Activated T-cell treated with anti-CD3 and anti-CD28 coated beads, Interleukin-2, amount 50 U/mL, for 24 hours (primary cell): ENCODE measurements at regions not wholly inside any gene's neighbourhood (a gene's known extent, or its start where the extent isn't known, plus 50 kb on each side); places are given as distances from the start of the nearest gene placed in this dataset.

ENCODE experiments used
- DNase-seq: peaks from one replicate; pipeline ENCODE4 v3.0.0-alpha.2; 2020
- H3K27ac Mint-ChIP-seq: 2 replicates; pipeline ENCODE4 v1.8.0; 2020; ENCODE audit warnings: mild to moderate bottlenecking, mixed read lengths
- H3K27me3 Mint-ChIP-seq: 2 replicates; pipeline ENCODE4 v1.8.0; 2020; ENCODE audit warnings: mixed read lengths
- H3K36me3 Mint-ChIP-seq: 2 replicates; pipeline ENCODE4 v1.8.0; 2020; ENCODE audit warnings: low read depth, mixed read lengths
- H3K4me1 Mint-ChIP-seq: 2 replicates; pipeline ENCODE4 v1.8.0; 2020; ENCODE audit warnings: low read depth, mixed read lengths
- H3K4me3 Mint-ChIP-seq: 2 replicates; pipeline ENCODE4 v1.8.0; 2020; ENCODE audit warnings: mild to moderate bottlenecking, moderate library complexity, mixed read lengths
- H3K9me3 Mint-ChIP-seq: 2 replicates; pipeline ENCODE4 v1.8.0; 2020; ENCODE audit warnings: mixed read lengths

DNA sequence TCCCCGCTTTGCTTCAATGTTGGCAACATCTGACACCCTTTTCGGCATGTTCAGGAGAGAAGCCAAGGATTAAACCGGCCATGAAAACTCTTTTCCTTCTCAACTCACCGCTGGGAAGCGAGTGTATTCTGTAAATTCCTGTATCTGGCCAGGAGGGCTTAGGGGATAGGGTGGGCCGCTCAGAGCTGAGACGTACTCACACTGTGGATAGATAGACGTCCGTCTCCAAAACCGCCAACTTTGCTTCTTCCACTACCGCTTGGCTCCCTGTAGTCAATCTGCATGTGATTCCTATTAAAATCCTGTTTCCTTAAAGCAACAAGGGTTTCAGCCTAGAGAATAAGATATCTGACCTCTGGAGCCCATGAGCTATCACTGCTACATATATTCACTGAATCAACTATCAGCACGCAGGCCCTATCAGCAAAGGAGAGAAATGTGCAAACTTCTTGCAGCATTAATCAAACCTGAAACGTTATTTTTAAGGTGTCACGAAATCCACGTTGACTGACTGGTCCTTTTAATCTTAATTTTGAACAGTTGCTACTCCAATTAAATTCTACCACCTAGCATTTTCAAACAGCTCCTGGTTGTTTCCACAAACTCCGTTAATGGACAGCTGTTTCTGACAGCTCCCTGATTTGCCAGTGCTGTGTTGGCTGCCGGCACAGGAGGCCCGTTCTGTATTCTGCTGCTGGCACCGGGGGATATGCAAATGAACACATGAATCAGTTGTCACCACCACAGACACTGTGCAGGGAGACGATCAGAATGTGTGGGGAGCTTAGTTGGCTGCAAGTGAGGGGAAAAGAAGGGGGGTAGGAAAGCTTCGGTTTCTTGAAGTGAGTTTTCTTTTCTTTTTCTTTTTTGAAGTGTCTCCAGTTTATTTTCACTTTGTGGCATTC, 438.9 kb upstream of the ARRDC4 start:
- Mint-ChIP-seq H3K36me3 (no peaks in the 10 kb centered on the region), H3K27ac (no peak overlapping the region), H3K4me3 (no peak overlapping the region), H3K27me3 (no peaks in the 10 kb centered on the region), H3K9me3 (peaks cover 2% of the 10 kb centered on the region), H3K4me1 (no peaks in the 10 kb centered on the region)
- DNase-seq: no peak

DNA sequence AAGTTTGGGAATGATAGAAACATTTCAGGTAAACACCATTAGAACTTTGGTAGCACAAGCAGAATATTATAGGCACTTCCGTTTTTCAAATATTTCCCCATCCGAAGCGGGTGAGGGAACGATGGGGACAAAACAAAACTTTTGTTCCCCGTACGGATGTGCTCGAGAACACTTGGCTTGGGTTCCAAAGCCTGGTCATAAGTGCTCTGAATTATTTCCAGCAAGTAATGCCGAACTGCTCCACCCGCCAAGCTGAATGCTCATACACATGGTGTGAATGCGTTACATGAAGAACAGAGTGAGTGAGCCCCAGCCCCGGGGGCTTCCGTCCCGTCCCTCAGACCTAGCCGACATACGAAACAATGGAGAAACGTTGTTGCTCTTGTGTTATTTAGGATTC, 438.2 kb upstream of the ARRDC4 start:
- H3K27me3 Mint-ChIP-seq: no peaks in the 10 kb centered on the region

DNA sequence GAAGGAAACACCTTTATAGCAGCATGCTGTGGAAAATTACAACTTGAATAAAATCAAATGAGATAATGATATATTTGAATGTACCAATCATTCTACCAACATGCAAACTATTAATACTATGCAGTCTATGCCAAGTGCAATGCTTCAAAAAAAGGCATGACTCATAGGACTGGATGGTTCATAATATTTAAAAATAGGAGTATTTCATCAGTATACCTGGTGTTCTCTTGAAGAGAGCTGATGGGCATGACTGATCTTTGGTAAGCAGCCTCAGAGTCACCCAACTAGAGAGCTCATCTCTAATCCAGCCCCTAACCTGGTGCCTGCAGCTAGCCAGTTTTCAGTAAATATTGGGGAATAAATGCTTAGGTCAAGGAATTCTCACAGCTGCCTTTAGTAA, 434.7 kb upstream of the ARRDC4 start:
- Mint-ChIP-seq H3K4me3 (no peak overlapping the region), H3K27ac (no peak overlapping the region), H3K4me1 (no peaks in the 10 kb centered on the region), H3K36me3 (no peaks in the 10 kb centered on the region), H3K27me3 (no peaks in the 10 kb centered on the region), H3K9me3 (peaks cover 2% of the 10 kb centered on the region)
- DNase-seq: no peak

More for the DNA sequence above, 438.2 kb upstream of the ARRDC4 start:
- H3K9me3 Mint-ChIP-seq: peaks cover 2% of the 10 kb centered on the region
- no peaks in the 10 kb centered on the region for H3K36me3 Mint-ChIP-seq
- DNase-seq: no peak
- H3K27ac Mint-ChIP-seq: no peak overlapping the region
- no peaks in the 10 kb centered on the region for H3K4me1 Mint-ChIP-seq
- no peak overlapping the region for H3K4me3 Mint-ChIP-seq

DNA sequence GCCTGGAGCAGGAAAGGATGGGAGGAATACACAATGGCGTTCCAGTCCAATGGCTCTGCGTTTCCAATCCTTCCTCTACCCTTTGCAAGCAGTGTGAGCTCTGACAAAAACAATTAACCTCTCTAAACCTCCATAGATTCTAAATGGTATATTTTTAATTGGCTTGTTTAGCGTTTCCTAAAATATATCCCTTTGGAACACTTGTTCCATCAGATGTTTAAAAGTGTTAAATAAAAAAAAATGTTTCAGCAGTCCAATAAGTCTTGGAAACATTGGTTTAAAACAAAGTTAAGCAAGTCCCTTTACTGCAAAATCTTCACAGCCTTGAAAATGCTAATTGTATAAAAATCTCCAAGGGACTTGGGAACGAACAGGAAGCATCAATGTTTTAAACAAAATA, 432.3 kb upstream of the ARRDC4 start:
- H3K27ac Mint-ChIP-seq: no peak overlapping the region
- H3K9me3 Mint-ChIP-seq: peaks cover 9% of the 10 kb centered on the region
- H3K27me3 Mint-ChIP-seq: no peaks in the 10 kb centered on the region
- no peak for DNase-seq
- no peaks in the 10 kb centered on the region for H3K4me1 Mint-ChIP-seq
- H3K4me3 Mint-ChIP-seq: no peak overlapping the region
- no peaks in the 10 kb centered on the region for H3K36me3 Mint-ChIP-seq

DNA sequence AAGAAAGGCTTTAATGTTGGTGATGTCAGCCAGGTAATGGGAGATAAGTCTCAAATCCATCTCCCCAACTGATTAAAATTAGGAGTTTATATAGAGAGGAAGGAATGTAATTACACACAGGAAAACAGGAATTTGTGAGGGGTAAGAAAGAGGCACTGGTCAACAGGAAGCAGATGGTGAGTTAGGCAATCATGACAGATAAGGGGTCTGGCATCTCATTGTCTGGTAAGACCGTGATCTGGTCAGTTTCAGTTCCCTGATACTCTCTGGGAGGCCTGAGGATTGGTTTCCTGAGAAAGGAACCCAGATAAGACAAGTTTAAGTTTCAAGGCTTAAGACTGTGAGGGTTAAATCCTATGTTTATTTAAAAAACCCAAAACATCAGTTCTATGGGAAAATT, 414.7 kb upstream of the ARRDC4 start:
- peaks cover 23% of the 10 kb centered on the region for H3K9me3 Mint-ChIP-seq
- no peak overlapping the region for H3K27ac Mint-ChIP-seq
- no peaks in the 10 kb centered on the region for H3K27me3 Mint-ChIP-seq
- no peak overlapping the region for H3K4me3 Mint-ChIP-seq
- no peaks in the 10 kb centered on the region for H3K36me3 Mint-ChIP-seq
- no peaks in the 10 kb centered on the region for H3K4me1 Mint-ChIP-seq
- no peak for DNase-seq

DNA sequence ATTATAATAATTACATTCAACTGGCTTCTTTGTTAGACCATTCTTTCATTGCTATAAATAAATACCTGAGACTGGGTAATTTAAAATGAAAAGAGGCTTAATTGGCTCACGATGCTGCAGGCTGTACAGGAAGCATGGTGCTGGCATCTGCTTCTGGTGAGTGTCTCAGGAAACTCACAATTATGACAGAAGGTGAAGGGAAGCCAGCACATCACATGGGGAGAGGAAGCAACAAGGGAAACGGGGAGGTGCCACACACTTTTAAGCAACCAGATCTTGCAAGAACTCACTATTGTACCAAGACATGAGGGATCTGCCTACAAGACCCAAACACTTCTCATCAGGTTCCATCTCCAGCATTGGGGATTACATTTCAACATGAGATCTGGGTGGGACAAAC, 413.1 kb upstream of the ARRDC4 start:
- Mint-ChIP-seq H3K36me3 (no peaks in the 10 kb centered on the region), H3K27ac (no peak overlapping the region), H3K4me1 (no peaks in the 10 kb centered on the region), H3K9me3 (peaks cover 27% of the 10 kb centered on the region), H3K27me3 (no peaks in the 10 kb centered on the region), H3K4me3 (no peak overlapping the region)
- no peak for DNase-seq

DNA sequence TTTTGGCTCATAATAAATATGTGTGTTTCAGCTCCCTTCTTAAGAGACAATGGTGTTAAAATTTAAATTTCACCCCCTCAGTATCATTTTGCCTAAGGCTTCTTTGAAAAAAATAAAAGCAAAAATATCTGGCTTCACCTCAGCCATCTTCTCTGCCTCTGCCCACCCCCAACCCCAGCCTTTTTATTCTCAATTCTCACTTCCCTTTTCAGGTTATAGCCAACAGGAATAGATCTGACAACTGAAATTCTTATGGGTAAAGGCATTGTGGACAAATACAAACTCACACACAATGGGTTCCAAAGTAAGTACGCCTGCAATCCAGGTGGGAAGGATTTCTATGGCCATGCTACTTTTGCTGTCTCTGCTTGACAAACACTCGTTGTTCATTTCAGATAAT, 399.0 kb upstream of the ARRDC4 start:
- Mint-ChIP-seq H3K4me1 (no peaks in the 10 kb centered on the region), H3K27ac (no peak overlapping the region), H3K4me3 (no peak overlapping the region), H3K9me3 (peaks cover 3% of the 10 kb centered on the region), H3K27me3 (no peaks in the 10 kb centered on the region), H3K36me3 (no peaks in the 10 kb centered on the region)
- DNase-seq: no peak

DNA sequence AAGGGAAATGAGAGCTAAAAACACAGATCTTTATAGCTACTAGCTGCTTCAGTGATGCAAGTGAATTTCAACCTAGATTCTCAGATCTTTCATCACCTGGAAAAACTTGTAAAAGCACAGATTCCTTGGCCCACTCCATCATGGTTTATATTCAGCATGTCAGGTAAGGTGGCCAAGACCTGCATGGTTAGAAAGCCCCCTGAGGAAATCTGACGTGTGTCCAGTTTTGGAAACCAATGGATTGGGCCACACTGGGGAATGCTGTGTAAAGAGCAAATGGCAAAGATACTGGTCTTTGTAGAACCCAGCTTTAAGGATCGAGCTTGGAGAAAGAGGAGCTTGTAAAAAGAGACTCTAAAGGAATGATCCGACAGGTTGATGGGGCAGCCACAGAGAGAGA, 397.0 kb upstream of the ARRDC4 start:
- peaks cover under 1% of the 10 kb centered on the region for H3K9me3 Mint-ChIP-seq
- H3K36me3 Mint-ChIP-seq: no peaks in the 10 kb centered on the region
- H3K27me3 Mint-ChIP-seq: no peaks in the 10 kb centered on the region
- no peak overlapping the region for H3K27ac Mint-ChIP-seq
- no peak for DNase-seq
- H3K4me1 Mint-ChIP-seq: no peaks in the 10 kb centered on the region
- H3K4me3 Mint-ChIP-seq: no peak overlapping the region

DNA sequence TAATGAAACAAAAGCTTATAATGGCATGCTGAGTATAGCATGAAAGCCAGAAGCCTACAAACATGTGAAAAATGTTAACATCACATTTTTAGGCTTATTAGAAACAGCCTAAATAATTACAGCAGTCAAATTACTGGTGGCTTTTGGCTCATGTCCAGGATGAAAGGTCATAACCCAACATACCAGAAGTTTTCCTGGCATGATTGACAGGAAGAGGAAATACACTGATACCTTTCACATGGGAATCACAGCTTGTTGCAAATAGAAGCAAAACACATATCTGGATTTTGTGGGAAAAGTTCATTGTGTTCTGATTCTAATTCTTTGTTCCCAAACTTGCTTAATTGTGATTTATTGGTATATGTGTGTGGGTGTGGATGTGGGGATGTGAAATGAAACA, 393.5 kb upstream of the ARRDC4 start:
- no peak for DNase-seq
- Mint-ChIP-seq H3K27ac (no peak overlapping the region), H3K36me3 (no peaks in the 10 kb centered on the region), H3K4me1 (no peaks in the 10 kb centered on the region), H3K27me3 (no peaks in the 10 kb centered on the region), H3K4me3 (no peak overlapping the region), H3K9me3 (peaks cover 2% of the 10 kb centered on the region)

DNA sequence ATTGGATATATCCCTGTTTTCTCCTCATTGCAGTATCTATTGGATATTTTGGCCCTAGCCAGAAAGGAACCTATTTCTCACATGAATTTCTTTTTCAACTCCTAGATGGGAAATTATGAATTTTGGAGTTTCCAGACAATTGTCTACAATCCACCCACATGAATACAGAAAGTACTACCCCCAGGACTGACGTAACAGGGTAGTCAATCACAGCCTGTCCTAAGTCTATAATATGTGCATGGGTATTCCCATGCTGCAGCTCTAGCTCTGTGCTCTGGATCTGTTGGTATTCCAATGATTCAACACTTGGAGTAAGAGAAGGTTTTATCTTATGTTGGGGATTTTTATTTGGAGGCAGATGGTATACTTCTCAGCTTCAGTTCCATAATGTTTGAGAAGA, 393.1 kb upstream of the ARRDC4 start:
- Mint-ChIP-seq H3K36me3 (no peaks in the 10 kb centered on the region), H3K4me1 (no peaks in the 10 kb centered on the region), H3K9me3 (peaks cover 2% of the 10 kb centered on the region), H3K27ac (no peak overlapping the region), H3K27me3 (no peaks in the 10 kb centered on the region), H3K4me3 (no peak overlapping the region)
- DNase-seq: no peak

DNA sequence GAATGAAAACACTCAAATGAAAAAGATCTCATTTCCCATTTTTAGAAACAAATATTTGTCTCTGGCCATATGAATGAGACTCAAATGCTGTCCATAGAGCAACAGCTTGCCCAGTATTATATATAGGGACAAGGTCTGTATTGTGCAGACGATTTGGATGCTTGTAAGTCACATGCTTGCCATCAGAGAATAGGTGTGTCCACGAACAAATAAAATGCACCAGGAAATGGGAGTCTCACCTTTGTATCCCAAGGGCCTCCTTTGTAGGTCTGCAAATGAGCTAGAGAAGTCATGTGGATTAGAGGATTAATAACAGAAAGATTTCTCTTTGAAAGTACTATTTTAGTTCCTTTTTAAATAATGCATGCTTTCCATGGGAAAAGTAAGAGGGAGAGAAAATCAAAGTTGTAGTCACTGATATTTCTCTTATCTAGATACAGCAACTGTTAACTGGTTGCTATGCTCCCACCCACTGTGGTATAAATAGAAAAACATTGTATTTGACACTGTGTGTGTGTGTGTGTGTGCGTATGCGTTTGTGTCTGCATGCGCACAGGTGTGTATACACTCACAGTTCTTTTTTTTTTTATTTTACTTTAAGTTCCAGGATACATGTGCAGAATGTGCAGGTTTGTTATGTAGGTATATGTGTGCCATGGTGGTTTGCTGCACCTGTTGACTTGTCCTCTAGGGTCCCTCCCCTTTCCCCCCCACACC, 383.4 kb upstream of the ARRDC4 start:
- no peak for DNase-seq
- H3K4me1 Mint-ChIP-seq: no peaks in the 10 kb centered on the region
- H3K9me3 Mint-ChIP-seq: peaks cover 8% of the 10 kb centered on the region
- H3K27ac Mint-ChIP-seq: no peak overlapping the region
- H3K36me3 Mint-ChIP-seq: no peaks in the 10 kb centered on the region
- H3K4me3 Mint-ChIP-seq: no peak overlapping the region
- H3K27me3 Mint-ChIP-seq: no peaks in the 10 kb centered on the region

DNA sequence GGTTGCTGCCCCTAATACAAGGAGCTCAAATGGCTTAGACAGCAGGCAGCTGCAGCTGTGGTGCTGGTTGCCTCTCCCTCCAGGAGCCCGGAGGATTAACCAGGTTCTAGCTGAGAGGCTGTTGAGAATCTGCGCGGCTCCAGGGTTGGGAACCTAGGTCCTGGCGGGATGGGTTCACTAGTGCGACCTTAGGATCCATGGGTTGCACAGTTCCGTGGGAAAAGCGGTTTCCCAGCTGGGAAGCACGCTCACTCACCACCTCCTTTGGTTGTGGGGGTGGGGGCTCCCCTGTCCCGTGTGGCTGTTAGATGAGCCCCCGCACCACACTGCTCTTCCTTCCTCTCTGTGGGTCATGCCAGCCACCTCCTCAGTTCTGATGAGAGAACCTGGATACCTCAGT, 375.1 kb upstream of the ARRDC4 start:
- no peaks in the 10 kb centered on the region for H3K27me3 Mint-ChIP-seq
- no peaks in the 10 kb centered on the region for H3K36me3 Mint-ChIP-seq
- H3K4me3 Mint-ChIP-seq: no peak overlapping the region
- H3K4me1 Mint-ChIP-seq: no peaks in the 10 kb centered on the region
- peaks cover 11% of the 10 kb centered on the region for H3K9me3 Mint-ChIP-seq
- DNase-seq: no peak
- H3K27ac Mint-ChIP-seq: no peak overlapping the region

DNA sequence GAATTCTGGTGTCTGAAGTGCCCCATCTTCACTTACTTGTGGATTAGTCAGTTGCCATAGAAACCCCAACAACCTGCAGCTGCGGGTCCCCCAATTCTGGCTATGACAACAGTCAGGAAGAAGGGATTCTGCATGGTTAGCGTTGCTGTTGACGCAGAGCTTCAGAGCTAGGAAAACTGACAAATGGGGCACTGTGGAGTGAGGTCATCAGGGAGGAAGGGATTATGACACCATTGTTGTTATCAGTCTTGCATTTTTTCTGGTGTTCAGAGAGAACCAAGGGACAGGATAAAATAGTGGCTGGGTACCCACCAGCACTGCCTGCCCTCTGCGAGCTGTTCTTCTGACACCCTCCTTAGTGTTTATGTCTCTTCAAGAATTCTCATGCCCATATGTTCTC, 367.7 kb upstream of the ARRDC4 start:
- no peak overlapping the region for H3K27ac Mint-ChIP-seq
- H3K27me3 Mint-ChIP-seq: no peaks in the 10 kb centered on the region
- no peak overlapping the region for H3K4me3 Mint-ChIP-seq
- no peak for DNase-seq
- H3K36me3 Mint-ChIP-seq: no peaks in the 10 kb centered on the region
- H3K4me1 Mint-ChIP-seq: no peaks in the 10 kb centered on the region
- peaks cover under 1% of the 10 kb centered on the region for H3K9me3 Mint-ChIP-seq

DNA sequence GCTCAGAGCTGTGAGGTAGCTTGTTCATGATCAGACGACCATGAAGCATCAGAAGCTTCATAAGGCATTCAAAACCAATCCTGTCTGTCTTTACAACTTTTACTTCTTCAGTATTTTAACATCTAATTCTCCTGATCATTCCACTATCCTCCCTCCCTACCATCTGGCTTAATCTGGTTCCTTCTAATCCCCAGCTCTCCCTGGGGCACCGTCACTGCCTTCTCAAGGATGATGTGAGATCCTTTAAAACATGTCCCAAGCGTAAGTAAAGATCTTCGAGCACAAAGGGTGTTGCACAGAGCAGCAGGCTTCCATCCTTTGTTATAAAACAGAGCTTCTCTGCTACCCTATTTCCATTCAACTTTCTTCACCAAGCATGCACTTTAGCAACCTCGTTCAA, 362.7 kb upstream of the ARRDC4 start:
- H3K36me3 Mint-ChIP-seq: no peaks in the 10 kb centered on the region
- no peak overlapping the region for H3K27ac Mint-ChIP-seq
- H3K27me3 Mint-ChIP-seq: no peaks in the 10 kb centered on the region
- no peak overlapping the region for H3K4me3 Mint-ChIP-seq
- H3K9me3 Mint-ChIP-seq: peaks cover 2% of the 10 kb centered on the region
- no peak for DNase-seq
- H3K4me1 Mint-ChIP-seq: no peaks in the 10 kb centered on the region

DNA sequence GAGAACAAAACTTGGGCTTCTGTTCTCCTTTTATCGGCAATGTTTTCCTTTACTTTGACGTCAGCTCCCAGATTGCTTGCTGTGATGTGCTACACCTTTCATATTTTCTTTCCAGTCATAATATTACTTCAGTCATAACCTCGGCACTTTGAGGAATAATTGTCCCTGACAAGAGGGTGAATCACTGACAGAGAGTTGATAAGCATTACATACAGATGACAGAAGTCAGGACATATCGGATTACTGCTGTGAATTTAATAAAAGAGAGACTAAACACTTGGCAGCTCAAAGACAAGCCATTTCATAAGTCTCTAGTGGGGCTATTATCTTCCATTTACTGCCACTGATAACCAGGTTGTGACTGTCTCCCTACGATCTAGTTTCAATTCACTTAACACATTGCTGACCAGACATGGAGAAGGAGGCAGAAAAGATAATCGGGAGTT, 362.1 kb upstream of the ARRDC4 start:
- H3K9me3 Mint-ChIP-seq: peaks cover 2% of the 10 kb centered on the region
- no peaks in the 10 kb centered on the region for H3K4me1 Mint-ChIP-seq
- no peak for DNase-seq
- no peak overlapping the region for H3K27ac Mint-ChIP-seq
- no peaks in the 10 kb centered on the region for H3K36me3 Mint-ChIP-seq
- H3K27me3 Mint-ChIP-seq: no peaks in the 10 kb centered on the region
- H3K4me3 Mint-ChIP-seq: no peak overlapping the region
